HCT116 (cell line): ENCODE measurements at regions not wholly inside any gene's neighbourhood (a gene's known extent, or its start where the extent isn't known, plus 50 kb on each side); places are given as distances from the start of the nearest gene placed in this dataset.

Experiments
- ATAC-seq: fragments of 200-7000 bp; cut with Tn5 transposase; 2 replicates; pipeline ENCODE4 v1.9.1; 2020; ENCODE audit warnings: mild to moderate bottlenecking, moderate library complexity
- BruUV-seq: library from RNA; stranded (reverse); fragments of 400-500 nt; replicated peaks from 2 replicates; lab custom pipeline; 2021; lab: Mats Ljungman, UMichigan
- CTCF ChIA-PET: fragments of 300-600 bp; sonication (Branson Sonifier 250); formaldehyde crosslinking; loops from one replicate; lab custom pipeline; 2021; ENCODE audit warnings: antibody characterized with exemption; lab: Charles Lee
- POLR2A ChIA-PET: fragments of 300-600, 350-600 bp; sonication (Branson Sonifier 250); formaldehyde crosslinking; loops from one replicate; lab custom pipeline; 2021; ENCODE audit warnings: antibody characterized with exemption; lab: Charles Lee
- RAD21 ChIA-PET, 2 experiments: fragments of 300-600 bp; sonication (Branson Sonifier 250); formaldehyde crosslinking; loops; one replicate each; lab custom pipeline; 2023; ENCODE audit warnings: low total read pairs in 2 of 2; ENCODE audit not compliant: uncharacterized antibody in 2 of 2, unreplicated experiment in 2 of 2, low non-redundant PET in 1 of 2; lab: Charles Lee
- DNase-seq: peaks from one replicate; pipeline ENCODE4 v3.0.0-alpha.2; 2010; ENCODE audit warnings: low read depth, low spot score
- H2AFZ ChIP-seq: fragments of 200-600 bp; shearing (Covaris generic), sonication (generic); 2 replicates; pipeline ENCODE4 v1.6.1; 2017; ENCODE audit warnings: low read depth, mixed run types, mixed read lengths, antibody characterized with exemption, low read length; ENCODE audit not compliant: poor library complexity, severe bottlenecking
- H3K27ac ChIP-seq: 2 replicates; pipeline ENCODE4 v1.5.1; 2012; ENCODE audit warnings: low read depth, low read length
- H3K27me3 ChIP-seq: fragments of 200-600 bp; sonication (generic); 2 replicates; pipeline ENCODE4 v1.6.1; 2016; ENCODE audit warnings: mixed run types, low read length, mixed read lengths; ENCODE audit not compliant: insufficient read depth
- H3K36me3 ChIP-seq, 2 experiments: fragments of 200-500 bp in 1 of 2; fragments of 200-600 bp in 1 of 2; sonication (Bioruptor generic) in 1 of 2; sonication (generic) in 1 of 2; 2 replicates each; pipeline versions ENCODE4 v1.5.1 to v1.6.1; 2014 to 2016; ENCODE audit warnings: low read length in 2 of 2, inconsistent platforms in 1 of 2, mixed read lengths in 1 of 2, mixed run types in 1 of 2; ENCODE audit not compliant: insufficient read depth in 2 of 2, control insufficient read depth in 1 of 2
- H3K4me1 ChIP-seq, 2 experiments: fragments of 200-600 bp in 1 of 2; sonication (generic) in 1 of 2; 2 replicates each; pipeline versions ENCODE4 v1.5.1 to v1.6.1; 2012 to 2017; ENCODE audit warnings: low read length in 2 of 2, inconsistent platforms in 1 of 2, mild to moderate bottlenecking in 1 of 2, mixed read lengths in 1 of 2, mixed run types in 1 of 2, moderate library complexity in 1 of 2; ENCODE audit not compliant: insufficient read depth in 2 of 2, control insufficient read depth in 1 of 2
- H3K4me2 ChIP-seq: fragments of 200-600 bp; sonication (generic); 2 replicates; pipeline ENCODE4 v1.6.1; 2017; ENCODE audit warnings: mixed run types, low read length, mixed read lengths
- H3K4me3 ChIP-seq, 2 experiments: fragments of 200-600 bp in 1 of 2; sonication (generic) in 1 of 2; replicated peaks in 1 of 2; 2 replicates each; pipeline ENCODE4 v1.5.1; 2011 to 2016; ENCODE audit warnings: low read length in 2 of 2, control low read depth in 1 of 2, low read depth in 1 of 2, mild to moderate bottlenecking in 1 of 2, mixed read lengths in 1 of 2, mixed run types in 1 of 2
- H3K79me2 ChIP-seq: fragments of 200-600 bp; sonication (generic); 2 replicates; pipeline ENCODE4 v1.6.1; 2017; ENCODE audit warnings: mild to moderate bottlenecking, mixed run types, low read length, moderate library complexity, mixed read lengths; ENCODE audit not compliant: insufficient read depth
- H3K9ac ChIP-seq: fragments of 200-600 bp; sonication (generic); 2 replicates; pipeline ENCODE4 v1.6.1; 2016; ENCODE audit warnings: low read length, mixed read lengths
- H3K9me2 ChIP-seq: fragments of 200-600 bp; sonication (generic), shearing (Covaris generic); 2 replicates; pipeline ENCODE4 v1.6.1; 2017; ENCODE audit warnings: mixed run types, mild to moderate bottlenecking, moderate library complexity; ENCODE audit not compliant: insufficient read depth
- H3K9me3 ChIP-seq, 2 experiments: fragments of 200-500 bp in 1 of 2; fragments of 200-600 bp in 1 of 2; sonication (Bioruptor generic) in 1 of 2; sonication (generic) in 1 of 2; 2 replicates each; pipeline ENCODE4 v1.6.1; 2014 to 2017; ENCODE audit warnings: low read length in 2 of 2, mixed read lengths in 2 of 2, inconsistent platforms in 1 of 2, low read depth in 1 of 2, mild to moderate bottlenecking in 1 of 2, mixed run types in 1 of 2, moderate library complexity in 1 of 2; ENCODE audit not compliant: control insufficient read depth in 1 of 2, insufficient read depth in 1 of 2
- H4K20me1 ChIP-seq: fragments of 200-600 bp; sonication (generic), shearing (Covaris generic); 2 replicates; pipeline ENCODE4 v1.6.1; 2017; ENCODE audit warnings: mixed run types, mild to moderate bottlenecking, moderate library complexity; ENCODE audit not compliant: insufficient read depth
- CEBPB ChIP-seq: IDR thresholded peaks from 2 replicates; pipeline ENCODE4 v1.6.1; 2012; ENCODE audit warnings: low read depth
- CTCF ChIP-seq, 3 experiments: fragments of 200-600 bp in 1 of 3; sonication (generic) in 1 of 3; IDR thresholded peaks in 2 of 3; conservative IDR thresholded peaks in 1 of 3; 2 replicates each; pipeline ENCODE4 v1.5.1; 2012 to 2017; ENCODE audit warnings: low read depth in 2 of 3, low read length in 2 of 3, antibody characterized with exemption in 1 of 3, borderline replicate concordance in 1 of 3, control low read depth in 1 of 3, mild to moderate bottlenecking in 1 of 3, mixed read lengths in 1 of 3, mixed run types in 1 of 3, moderate library complexity in 1 of 3; ENCODE audit not compliant: insufficient read depth in 1 of 3
- ELF1 ChIP-seq: IDR thresholded peaks from 2 replicates; pipeline ENCODE4 v1.6.1; 2012; ENCODE audit warnings: low read depth, borderline replicate concordance
- EZH2 ChIP-seq: fragments of 200-600 bp; sonication (generic); IDR thresholded peaks from 2 replicates; pipeline ENCODE4 v1.6.1; 2017; ENCODE audit warnings: antibody characterized with exemption, mixed run types
- JUND ChIP-seq: IDR thresholded peaks from 2 replicates; pipeline ENCODE4 v1.6.1; 2012
- MAX ChIP-seq: IDR thresholded peaks from 2 replicates; pipeline ENCODE4 v1.6.1; 2012
- POLR2A ChIP-seq: IDR thresholded peaks from 2 replicates; pipeline ENCODE4 v1.7.0; 2011; ENCODE audit warnings: borderline replicate concordance; ENCODE audit not compliant: insufficient read depth, insufficient read length; ENCODE audit errors: extremely low read depth
- SRF ChIP-seq: IDR thresholded peaks from 2 replicates; pipeline ENCODE4 v1.6.1; 2012; ENCODE audit warnings: low read depth
- ZFX ChIP-seq: fragments of 450-650 bp; IDR thresholded peaks from 2 replicates; pipeline ENCODE4 v1.6.1; 2017
- ZNF274 ChIP-seq: fragments of 200-500 bp; sonication (Bioruptor generic); IDR thresholded peaks from 2 replicates; pipeline ENCODE4 v1.6.1; 2014; ENCODE audit warnings: mild to moderate bottlenecking, low read depth, low read length, inconsistent platforms
- intact Hi-C: fragments of 100-400 bp; cut with micrococcal nuclease; formaldehyde crosslinking; loops from 2 replicates; pipeline ENCODE4 v1.10.0; 2022
- TF ChIP-seq, protein P1 (sequence below): IDR thresholded peaks from 2 replicates; pipeline ENCODE4 v1.6.1; 2012

GRCh38 chr5:133696782-133697507 lies 84.6 kb upstream of the FSTL4 start:
- Histone ChIP-seq H3K9ac (no peak overlapping the region), H3K4me2 (no peak overlapping the region), H3K9me2 (no peaks in the 10 kb centered on the region), H3K4me3 (no peak overlapping the region), H3K36me3 (no peaks in the 10 kb centered on the region), H3K27ac (no peak overlapping the region), H4K20me1 (no peaks in the 10 kb centered on the region), H3K4me1 (no peaks in the 10 kb centered on the region), H3K9me3 (no peaks in the 10 kb centered on the region), H2AFZ (no peak overlapping the region), H3K79me2 (no peaks in the 10 kb centered on the region), H3K27me3 (peaks cover 18% of the 10 kb centered on the region)
- ATAC-seq: no peak
- ChIA-PET POLR2A (no interaction called here), RAD21 (no interaction called here), CTCF (no interaction called here)
- no TSS peak for BruUV-seq
- no peak for DNase-seq
- TF ChIP-seq CTCF (IDR thresholded peaks at IDR 0.05 in 2 of 3, conservative IDR thresholded peaks at IDR 0.05 in 1 of 3; ENCODE audit: borderline replicate concordance in 1 of 3, insufficient read depth in 1 of 3, low read depth in 2 of 3, low read length in 2 of 3): no peak
- no peak for TF ChIP-seq ELF1
- no peak for TF ChIP-seq SRF
- TF ChIP-seq MAX: no peak
- TF ChIP-seq POLR2A: no peak
- TF ChIP-seq, protein P1, sequence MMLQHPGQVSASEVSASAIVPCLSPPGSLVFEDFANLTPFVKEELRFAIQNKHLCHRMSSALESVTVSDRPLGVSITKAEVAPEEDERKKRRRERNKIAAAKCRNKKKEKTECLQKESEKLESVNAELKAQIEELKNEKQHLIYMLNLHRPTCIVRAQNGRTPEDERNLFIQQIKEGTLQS: no peak
- no peak for TF ChIP-seq JUND
- no peak for TF ChIP-seq ZFX
- no peak for TF ChIP-seq CEBPB
- TF ChIP-seq ZNF274: no peak
- no peak for TF ChIP-seq EZH2
- intact Hi-C loops: no loop called here
